Cardiac muscle cell (in vitro differentiated cells and primary cell): ENCODE measurements at regions not wholly inside any gene's neighbourhood (a gene's known extent, or its start where the extent isn't known, plus 50 kb on each side); places are given as distances from the start of the nearest gene placed in this dataset.
A peak's percentile ranks its signal among the peaks of the same experiment; 100 is the strongest.

ENCODE experiments used
- DNase-seq, 2 donors: peaks; one replicate each; pipeline versions ENCODE4 v3.0.0 to v3.0.0-alpha.2; 2010 to 2017; ENCODE audit warnings: low read depth in 1 of 2, low spot score in 1 of 2
- H3K27ac ChIP-seq: fragments of 200-600 bp; sonication (generic); 2 replicates; pipeline ENCODE4 v1.5.1; 2016
- H3K27me3 ChIP-seq: fragments of 200-600 bp; sonication (generic); 2 replicates; pipeline ENCODE4 v1.6.0; 2016; ENCODE audit warnings: control low read depth
- H3K36me3 ChIP-seq: fragments of 200-600 bp; sonication (generic); 2 replicates; pipeline ENCODE4 v1.5.1; 2016; ENCODE audit warnings: control low read depth
- H3K4me1 ChIP-seq: fragments of 200-600 bp; sonication (generic); 2 replicates; pipeline ENCODE4 v1.8.1; 2017; ENCODE audit warnings: low read depth, mild to moderate bottlenecking, mixed run types
- H3K4me3 ChIP-seq: fragments of 200-600 bp; sonication (generic); 2 replicates; pipeline ENCODE4 v1.5.1; 2016; ENCODE audit warnings: mild to moderate bottlenecking
- H3K9me3 ChIP-seq: fragments of 200-600 bp; sonication (generic); 2 replicates; pipeline ENCODE4 v1.5.1; 2017; ENCODE audit warnings: low read depth, mild to moderate bottlenecking, control low read depth
- CTCF ChIP-seq: IDR thresholded peaks from 2 replicates; pipeline ENCODE4 v1.5.1; 2012; ENCODE audit warnings: low read depth, mild to moderate bottlenecking, low read length

GRCh38 chr16:86362155-86362849 is 148.0 kb upstream of the FOXF1 start:
- H3K27me3 ChIP-seq, result no peaks in the 10 kb centered on the region

GRCh38 chr16:86363057-86363490 is 147.3 kb upstream of the FOXF1 start:
- no peaks in the 10 kb centered on the region for H3K36me3 ChIP-seq
- DNase-seq, result peak; percentile 64 to 95
- TF ChIP-seq CTCF, result no peak
- H3K9me3 ChIP-seq, result no peaks in the 10 kb centered on the region
- H3K27ac ChIP-seq, result peak overlapping the region; percentile 86
- H3K27me3 ChIP-seq, result no peaks in the 10 kb centered on the region
- no peak overlapping the region for H3K4me3 ChIP-seq
- peaks cover 30% of the 10 kb centered on the region for H3K4me1 ChIP-seq

More at GRCh38 chr16:86362155-86362849, 148.0 kb upstream of the FOXF1 start:
- H3K4me1 ChIP-seq, result peaks cover 26% of the 10 kb centered on the region
- H3K9me3 ChIP-seq, result no peaks in the 10 kb centered on the region
- H3K4me3 ChIP-seq, result no peak overlapping the region
- no peak for TF ChIP-seq CTCF
- H3K27ac ChIP-seq, result peak overlapping the region; percentile 86
- H3K36me3 ChIP-seq, result no peaks in the 10 kb centered on the region
- peak in 1 of 2 donors; percentile 39 for DNase-seq

GRCh38 chr16:86363836-86364618 is 146.3 kb upstream of the FOXF1 start:
- Histone ChIP-seq H3K27ac (peak overlapping the region; percentile 86), H3K9me3 (no peaks in the 10 kb centered on the region), H3K36me3 (no peaks in the 10 kb centered on the region), H3K4me3 (no peak overlapping the region), H3K4me1 (peaks cover 30% of the 10 kb centered on the region), H3K27me3 (no peaks in the 10 kb centered on the region)
- no peak for TF ChIP-seq CTCF
- DNase-seq, result peak; percentile 21 to 92

GRCh38 chr16:86364653-86365380 is 145.5 kb upstream of the FOXF1 start:
- H3K36me3 ChIP-seq, result no peaks in the 10 kb centered on the region
- H3K27me3 ChIP-seq, result no peaks in the 10 kb centered on the region
- no peak for TF ChIP-seq CTCF
- H3K4me3 ChIP-seq, result no peak overlapping the region
- no peaks in the 10 kb centered on the region for H3K9me3 ChIP-seq
- peaks cover 30% of the 10 kb centered on the region for H3K4me1 ChIP-seq
- H3K27ac ChIP-seq, result peak overlapping the region; percentile 86
- no peak for DNase-seq

- Histone ChIP-seq H3K27me3 (no peaks in the 10 kb centered on the region), H3K27ac (no peak overlapping the region), H3K36me3 (no peaks in the 10 kb centered on the region), H3K4me1 (peaks cover 30% of the 10 kb centered on the region), H3K9me3 (no peaks in the 10 kb centered on the region), H3K4me3 (no peak overlapping the region)
- no peak for DNase-seq
- TF ChIP-seq CTCF, result no peak
These were observed 144.6 kb upstream of the FOXF1 start for GRCh38 chr16:86365513-86366273.
